Calu3 (cell line): ENCODE measurements at regions not wholly inside any gene's neighbourhood (a gene's known extent, or its start where the extent isn't known, plus 50 kb on each side); places are given as distances from the start of the nearest gene placed in this dataset.

Source experiments
- BruUV-seq: library from RNA; stranded (reverse); fragments of 400-500 nt; replicated peaks from 2 replicates; lab custom pipeline; 2021; lab: Mats Ljungman, UMichigan
- CTCF ChIA-PET: fragments of 300-600 bp; sonication (Branson Sonifier 250); formaldehyde crosslinking; loops from one replicate; lab custom pipeline; 2022; ENCODE audit warnings: antibody characterized with exemption; lab: Charles Lee
- DNase-seq: peaks from one replicate; pipeline ENCODE4 v3.0.0; 2022
- H3K27ac Mint-ChIP-seq: one replicate; pipeline ENCODE4 v1.8.0; 2022; ENCODE audit warnings: mixed read lengths; ENCODE audit not compliant: unreplicated experiment
- H3K27me3 Mint-ChIP-seq: one replicate; pipeline ENCODE4 v1.8.0; 2022; ENCODE audit warnings: mixed read lengths; ENCODE audit not compliant: unreplicated experiment
- H3K36me3 Mint-ChIP-seq: one replicate; pipeline ENCODE4 v1.8.0; 2022; ENCODE audit warnings: mild to moderate bottlenecking, moderate library complexity, mixed read lengths; ENCODE audit not compliant: insufficient read depth, unreplicated experiment
- H3K4me1 Mint-ChIP-seq: one replicate; pipeline ENCODE4 v1.8.0; 2022; ENCODE audit warnings: mild to moderate bottlenecking, low read depth, mixed read lengths; ENCODE audit not compliant: unreplicated experiment
- H3K4me3 Mint-ChIP-seq: one replicate; pipeline ENCODE4 v1.8.0; 2022; ENCODE audit warnings: mild to moderate bottlenecking, low read depth, moderate library complexity, mixed read lengths; ENCODE audit not compliant: unreplicated experiment
- H3K9me3 Mint-ChIP-seq: one replicate; pipeline ENCODE4 v1.8.0; 2022; ENCODE audit warnings: low read depth, mixed read lengths; ENCODE audit not compliant: unreplicated experiment
- intact Hi-C: fragments of 100-400 bp; cut with micrococcal nuclease; formaldehyde crosslinking; loops from one replicate; pipeline ENCODE4 v1.10.0; 2022; ENCODE audit not compliant: unreplicated experiment
- TF ChIP-seq, protein P1 (sequence below): fragments of 200-600 bp; IDR thresholded peaks from one replicate; pipeline ENCODE4 v1.8.0; 2022; ENCODE audit warnings: antibody characterized with exemption; ENCODE audit not compliant: unreplicated experiment

DNA sequence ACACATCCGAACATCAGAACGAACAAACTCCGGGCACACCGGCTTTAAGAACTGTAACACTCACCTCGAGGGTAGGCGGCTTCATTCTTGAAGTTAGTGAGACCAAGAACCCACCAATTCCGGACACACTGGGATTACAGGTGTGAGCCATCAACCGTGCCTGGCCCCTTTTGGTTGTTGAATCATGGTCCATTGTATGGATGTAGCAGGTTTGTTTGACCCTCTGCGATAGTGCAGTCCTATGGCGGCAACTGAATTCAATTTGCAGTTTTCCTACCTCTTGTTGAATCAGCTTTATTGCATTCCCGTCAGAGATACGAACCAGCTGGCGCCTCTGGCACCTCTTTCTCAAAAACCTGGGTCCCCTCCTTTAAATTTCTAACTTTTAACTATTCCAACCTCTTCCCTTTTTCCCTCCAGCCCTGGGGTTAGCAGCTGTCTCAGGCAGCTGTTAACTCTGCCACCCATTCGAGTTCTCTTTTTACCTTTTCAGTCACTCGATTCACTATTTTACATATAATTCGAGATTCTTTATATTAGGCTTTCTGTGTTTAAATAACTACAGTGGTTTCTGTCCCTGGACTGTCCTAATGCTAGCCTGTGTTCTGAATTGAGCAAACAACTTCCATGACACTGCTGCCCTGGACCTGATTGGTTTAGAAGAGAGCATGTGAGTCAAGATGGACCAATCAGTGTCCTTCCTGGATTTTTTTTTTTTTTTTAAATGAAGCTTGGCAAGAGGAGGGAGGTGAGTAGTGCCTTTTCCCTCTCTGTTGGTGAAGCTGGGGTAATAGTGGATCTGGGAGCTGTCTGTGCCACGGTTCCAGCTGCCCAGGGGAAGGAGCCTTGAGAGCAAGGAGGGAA is 261.5 kb downstream of the PCNX1 start:
- Mint-ChIP-seq H3K4me1 (peaks cover 19% of the 10 kb centered on the region), H3K27ac (no peak overlapping the region), H3K27me3 (peaks cover 18% of the 10 kb centered on the region), H3K9me3 (peaks cover 3% of the 10 kb centered on the region), H3K4me3 (no peak overlapping the region), H3K36me3 (peaks cover 5% of the 10 kb centered on the region)
- TF ChIP-seq, protein P1, sequence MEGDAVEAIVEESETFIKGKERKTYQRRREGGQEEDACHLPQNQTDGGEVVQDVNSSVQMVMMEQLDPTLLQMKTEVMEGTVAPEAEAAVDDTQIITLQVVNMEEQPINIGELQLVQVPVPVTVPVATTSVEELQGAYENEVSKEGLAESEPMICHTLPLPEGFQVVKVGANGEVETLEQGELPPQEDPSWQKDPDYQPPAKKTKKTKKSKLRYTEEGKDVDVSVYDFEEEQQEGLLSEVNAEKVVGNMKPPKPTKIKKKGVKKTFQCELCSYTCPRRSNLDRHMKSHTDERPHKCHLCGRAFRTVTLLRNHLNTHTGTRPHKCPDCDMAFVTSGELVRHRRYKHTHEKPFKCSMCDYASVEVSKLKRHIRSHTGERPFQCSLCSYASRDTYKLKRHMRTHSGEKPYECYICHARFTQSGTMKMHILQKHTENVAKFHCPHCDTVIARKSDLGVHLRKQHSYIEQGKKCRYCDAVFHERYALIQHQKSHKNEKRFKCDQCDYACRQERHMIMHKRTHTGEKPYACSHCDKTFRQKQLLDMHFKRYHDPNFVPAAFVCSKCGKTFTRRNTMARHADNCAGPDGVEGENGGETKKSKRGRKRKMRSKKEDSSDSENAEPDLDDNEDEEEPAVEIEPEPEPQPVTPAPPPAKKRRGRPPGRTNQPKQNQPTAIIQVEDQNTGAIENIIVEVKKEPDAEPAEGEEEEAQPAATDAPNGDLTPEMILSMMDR = no peak
- intact Hi-C loops = no loop called here
- DNase-seq = no peak
- CTCF ChIA-PET = no interaction called here
- no TSS peak for BruUV-seq

DNA sequence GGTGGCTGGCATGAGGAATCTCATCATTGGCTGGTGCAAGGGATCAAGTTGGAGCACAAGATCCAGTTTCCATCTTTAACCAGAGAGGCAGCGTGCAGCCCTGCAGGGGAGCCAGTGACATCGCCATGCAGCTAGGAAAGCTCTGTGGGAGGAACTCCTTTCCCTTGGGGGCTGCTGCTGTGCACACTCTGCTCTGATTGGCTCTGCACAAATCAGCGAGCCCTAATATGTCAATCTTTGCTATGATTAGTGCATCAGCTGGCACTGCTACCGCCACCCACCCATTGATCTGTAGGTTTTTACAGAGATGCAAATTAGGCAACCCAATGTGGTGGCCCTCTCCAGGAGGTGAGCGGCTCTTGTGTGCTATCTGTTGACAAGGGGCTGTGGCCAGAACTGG is 262.6 kb downstream of the PCNX1 start:
- intact Hi-C loops = no loop called here
- peaks cover 15% of the 10 kb centered on the region for H3K4me1 Mint-ChIP-seq
- no peak overlapping the region for H3K4me3 Mint-ChIP-seq
- H3K27ac Mint-ChIP-seq = no peak overlapping the region
- H3K9me3 Mint-ChIP-seq = peaks cover 3% of the 10 kb centered on the region
- BruUV-seq = no TSS peak
- DNase-seq = no peak
- CTCF ChIA-PET = no interaction called here
- peaks cover 5% of the 10 kb centered on the region for H3K36me3 Mint-ChIP-seq
- H3K27me3 Mint-ChIP-seq = peaks cover 18% of the 10 kb centered on the region
- TF ChIP-seq, protein P1 = no peak

DNA sequence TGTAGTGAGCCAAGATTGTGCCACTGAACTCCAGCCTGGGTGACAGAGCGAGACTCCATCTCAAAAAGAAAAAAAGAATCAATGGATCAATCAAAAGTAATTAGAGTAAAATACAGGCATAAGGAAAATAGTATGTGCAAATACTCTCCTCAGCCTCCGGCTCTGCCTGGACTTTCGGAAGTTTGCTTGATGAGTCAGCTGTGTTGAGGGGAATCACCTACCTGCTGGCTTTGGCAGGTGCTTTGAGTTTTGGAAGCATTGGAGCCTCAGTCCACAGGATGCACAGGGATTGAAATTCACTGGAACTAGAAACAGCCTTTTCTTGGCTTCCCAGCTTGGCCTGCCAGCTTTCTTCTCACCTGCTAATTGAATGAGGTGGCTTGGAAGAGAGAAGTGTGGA is 268.2 kb downstream of the PCNX1 start:
- intact Hi-C loops = no loop called here
- no TSS peak for BruUV-seq
- CTCF ChIA-PET = interaction anchor here (0.7 kb wide), 3 partner anchors 13 to 189 kb away, joined by 3 to 4 read pairs (median 3); no protein-coding TSS in a partner anchor
- Mint-ChIP-seq H3K4me3 (no peak overlapping the region), H3K9me3 (no peaks in the 10 kb centered on the region), H3K27ac (no peak overlapping the region), H3K4me1 (peaks cover 7% of the 10 kb centered on the region), H3K36me3 (no peaks in the 10 kb centered on the region), H3K27me3 (no peaks in the 10 kb centered on the region)
- DNase-seq = peak; percentile 69
- TF ChIP-seq, protein P1 = no peak

DNA sequence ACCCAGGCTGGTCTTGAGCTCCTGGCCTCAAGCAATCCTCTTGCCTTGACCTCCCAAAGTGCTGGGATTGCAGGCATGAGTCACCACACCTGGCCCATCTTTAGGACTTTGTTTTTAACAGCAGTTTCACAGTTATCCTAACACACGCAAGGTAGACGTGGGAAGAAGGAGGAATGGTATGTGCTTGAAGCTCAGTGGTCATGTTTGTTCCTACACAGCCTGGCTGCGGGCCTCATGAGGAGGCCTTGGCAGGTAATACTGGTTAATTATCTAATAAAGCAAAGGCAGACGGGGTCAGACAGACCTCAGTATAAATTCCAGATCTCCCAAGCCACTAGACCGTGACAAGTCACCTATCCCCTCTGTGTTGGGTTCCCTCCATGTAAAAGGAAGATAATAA is 271.8 kb downstream of the PCNX1 start:
- Mint-ChIP-seq H3K4me3 (no peak overlapping the region), H3K9me3 (no peaks in the 10 kb centered on the region), H3K27ac (no peak overlapping the region), H3K27me3 (no peaks in the 10 kb centered on the region), H3K4me1 (peaks cover 7% of the 10 kb centered on the region), H3K36me3 (no peaks in the 10 kb centered on the region)
- intact Hi-C loops = no loop called here
- TF ChIP-seq, protein P1 = no peak
- no peak for DNase-seq
- no TSS peak for BruUV-seq
- CTCF ChIA-PET = no interaction called here
